Myocyte (in vitro differentiated cells): ENCODE measurements at regions not wholly inside any gene's neighbourhood (a gene's known extent, or its start where the extent isn't known, plus 50 kb on each side); places are given as distances from the start of the nearest gene placed in this dataset.
"Not testable (repeated sequence)": the region's sequence is repeated elsewhere in the genome, so short reads cannot be mapped to it uniquely, and the experiment has no call there.

Source experiments
- DNase-seq: peaks from one replicate; pipeline ENCODE4 v3.0.0-alpha.2; 2012; ENCODE audit warnings: low read depth

DNA sequence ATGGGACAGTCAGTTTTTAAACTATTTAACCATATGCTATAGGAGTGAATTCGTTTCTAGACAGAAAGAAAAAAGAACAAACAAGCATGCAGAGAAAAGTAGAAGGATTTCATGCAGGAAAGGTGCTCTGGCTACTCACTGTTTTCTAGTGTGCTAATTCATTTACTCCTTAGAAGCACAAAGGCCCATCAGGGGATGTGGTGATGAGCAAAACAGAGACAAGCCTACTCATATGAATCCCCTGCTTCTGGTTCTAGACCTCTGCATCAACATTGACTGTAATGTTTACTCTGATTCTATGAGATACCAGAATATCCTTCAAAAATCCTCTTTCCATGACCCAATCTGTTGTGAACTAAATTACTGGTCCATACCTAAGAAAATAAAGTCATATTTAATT lies 801.9 kb downstream of the PLOD2 start:
- no peak for DNase-seq

DNA sequence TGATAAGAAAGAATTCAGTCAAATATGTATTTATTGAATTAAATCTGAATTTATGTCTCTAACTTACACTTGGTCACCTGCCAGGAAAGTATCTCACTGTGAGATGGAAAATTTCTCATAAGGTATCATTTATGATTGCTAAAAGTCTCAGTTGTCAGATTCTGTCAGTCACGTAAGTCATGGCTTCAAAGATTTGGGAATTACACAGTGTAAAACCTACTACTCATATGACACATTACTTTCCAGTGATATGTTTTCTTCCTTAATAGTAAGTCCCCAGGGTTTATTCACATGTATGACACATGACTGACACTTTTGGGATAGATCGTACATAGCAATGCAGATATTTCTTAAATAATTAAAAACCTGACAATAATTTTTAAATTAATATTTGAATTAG lies 792.2 kb downstream of the PLOD2 start:
- no peak for DNase-seq

GRCh38 chr3:145370870-145371269 lies 790.1 kb downstream of the PLOD2 start:
- DNase-seq: no peak

GRCh38 chr3:145377301-145377700 lies 783.7 kb downstream of the PLOD2 start:
- no peak for DNase-seq

GRCh38 chr3:145383416-145383815 lies 777.6 kb downstream of the PLOD2 start:
- DNase-seq: no peak

- no peak for DNase-seq
Measured at GRCh38 chr3:145384307-145384706, 776.7 kb downstream of the PLOD2 start.

GRCh38 chr3:145387211-145387610 lies 773.8 kb downstream of the PLOD2 start:
- no peak for DNase-seq

- no peak for DNase-seq
Measured at GRCh38 chr3:145395421-145395820, 765.6 kb downstream of the PLOD2 start.

DNA sequence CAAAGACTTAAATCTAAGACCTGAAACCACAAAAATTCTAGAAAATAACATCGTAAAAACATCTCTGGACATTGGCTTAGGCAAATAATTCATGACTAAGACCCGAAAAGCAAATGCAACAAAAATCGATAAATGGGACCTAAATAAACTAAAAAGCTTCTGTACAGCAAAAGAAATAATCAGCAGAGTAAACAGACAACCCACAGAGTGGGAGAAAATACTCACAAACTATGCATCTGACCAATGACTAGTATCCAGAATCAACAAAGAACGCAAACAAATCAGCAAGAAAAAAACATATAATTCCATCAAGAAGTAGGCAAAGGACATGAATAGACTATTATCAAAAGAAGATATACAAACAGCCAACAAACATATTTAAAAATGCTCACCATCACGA lies 749.4 kb downstream of the PLOD2 start:
- DNase-seq: no peak

DNA sequence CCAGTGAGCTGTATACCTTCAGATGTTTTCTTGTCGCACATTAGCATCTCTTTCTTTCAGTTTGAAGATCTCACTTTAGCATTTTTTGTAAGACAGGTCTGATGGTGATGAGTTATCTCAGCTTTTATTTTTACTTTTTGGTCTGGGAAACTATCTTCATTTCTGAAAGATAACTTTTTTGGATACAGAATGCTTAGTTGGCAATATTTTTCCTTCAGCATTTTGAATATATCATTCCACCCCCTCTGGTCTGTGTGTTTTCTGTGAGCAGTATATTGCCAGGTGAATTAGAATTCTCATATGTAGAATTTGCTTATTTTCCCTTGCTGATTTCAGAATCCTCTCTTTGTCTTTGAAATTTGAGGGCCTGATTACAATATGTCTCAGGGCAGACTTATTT lies 743.3 kb downstream of the PLOD2 start:
- DNase-seq: no peak

DNA sequence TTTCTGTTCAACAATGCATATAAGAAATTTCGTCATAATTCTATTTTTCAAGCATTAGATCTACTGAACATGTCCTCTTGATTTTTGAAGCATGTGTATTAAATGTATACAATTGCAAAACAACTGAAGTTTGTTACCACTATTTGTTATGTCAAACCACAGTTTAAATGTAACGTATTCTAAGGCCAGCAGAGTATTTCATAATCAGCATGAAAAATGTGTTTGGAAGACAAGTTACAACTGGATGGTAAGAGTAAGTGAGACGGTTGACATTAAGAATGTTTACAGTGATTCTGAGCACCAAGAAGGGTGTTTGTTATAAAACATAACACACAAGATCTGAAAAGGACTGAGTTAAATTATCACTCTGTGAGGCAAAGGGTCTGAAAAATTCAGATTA lies 738.4 kb downstream of the PLOD2 start:
- no peak for DNase-seq

GRCh38 chr3:145427355-145427754 lies 733.6 kb downstream of the PLOD2 start:
- DNase-seq: no peak

DNA sequence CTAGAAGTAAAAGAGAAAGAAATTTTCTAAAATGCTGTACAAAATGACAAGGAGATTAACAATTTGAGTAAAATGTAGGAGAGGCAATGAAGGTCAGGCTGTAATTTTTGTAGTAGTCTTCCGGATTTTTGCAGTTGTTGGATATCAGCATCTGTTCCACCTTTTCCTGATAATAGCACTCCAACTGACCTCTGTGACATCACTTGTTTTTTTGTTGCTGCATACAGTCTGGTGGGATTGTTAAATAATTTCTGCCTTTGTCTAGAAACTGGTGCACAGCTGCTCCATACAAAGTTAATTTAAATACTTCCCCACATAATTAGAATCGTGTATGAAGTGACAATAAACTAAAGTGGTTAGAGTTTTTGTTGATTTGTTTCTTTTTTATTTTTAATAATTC lies 731.4 kb downstream of the PLOD2 start:
- no peak for DNase-seq

GRCh38 chr3:145448436-145448835 lies 712.5 kb downstream of the PLOD2 start:
- DNase-seq: no peak

DNA sequence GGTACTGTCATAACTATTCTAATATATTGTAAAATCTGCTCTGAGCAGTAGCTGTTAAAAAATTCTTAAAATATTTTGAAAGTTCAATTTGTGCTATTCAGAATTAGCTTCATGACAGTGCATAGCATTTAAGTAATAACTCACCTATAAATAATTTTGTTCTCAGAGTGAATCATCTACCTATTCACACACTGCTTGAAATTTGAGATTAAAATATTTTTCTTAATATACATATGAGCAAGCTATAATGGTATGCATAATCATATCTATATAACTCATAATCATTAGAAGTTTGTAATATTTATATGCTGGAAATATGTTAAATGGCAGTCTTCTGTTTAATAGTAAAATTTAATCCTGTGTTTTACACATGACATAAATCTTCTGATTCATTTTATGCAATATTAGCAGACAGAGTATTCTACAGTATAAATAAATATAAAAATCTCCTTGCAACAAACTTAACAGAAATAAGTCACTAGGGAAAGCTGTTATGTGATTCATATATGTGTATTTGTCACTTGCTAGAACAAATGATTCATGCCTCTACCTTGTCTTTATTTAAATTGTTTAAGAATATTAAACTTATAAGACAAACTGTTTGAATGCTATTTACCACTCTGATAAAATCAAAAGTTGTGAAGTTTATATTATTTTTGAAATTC lies 710.8 kb downstream of the PLOD2 start:
- no peak for DNase-seq

GRCh38 chr3:145457825-145458552 lies 703.0 kb downstream of the PLOD2 start:
- DNase-seq: no peak

DNA sequence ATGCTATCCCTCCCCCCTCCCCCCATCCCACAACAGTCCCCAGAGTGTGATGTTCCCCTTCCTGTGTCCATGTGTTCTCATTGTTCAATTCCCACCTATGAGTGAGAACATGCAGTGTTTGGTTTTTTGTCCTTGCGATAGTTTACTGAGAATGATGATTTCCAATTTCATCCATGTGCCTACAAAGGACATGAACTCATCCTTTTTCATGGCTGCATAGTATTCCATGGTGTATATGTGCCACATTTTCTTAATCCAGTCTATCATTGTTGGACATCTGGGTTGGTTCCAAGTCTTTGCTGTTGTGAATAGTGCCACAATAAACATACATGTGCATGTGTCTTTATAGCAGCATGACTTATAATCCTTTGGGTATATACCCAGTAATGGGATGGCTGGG lies 701.3 kb downstream of the PLOD2 start:
- DNase-seq: not testable (repeated sequence)

- DNase-seq: no peak
Measured at GRCh38 chr3:145471976-145472375, 689.0 kb downstream of the PLOD2 start.

DNA sequence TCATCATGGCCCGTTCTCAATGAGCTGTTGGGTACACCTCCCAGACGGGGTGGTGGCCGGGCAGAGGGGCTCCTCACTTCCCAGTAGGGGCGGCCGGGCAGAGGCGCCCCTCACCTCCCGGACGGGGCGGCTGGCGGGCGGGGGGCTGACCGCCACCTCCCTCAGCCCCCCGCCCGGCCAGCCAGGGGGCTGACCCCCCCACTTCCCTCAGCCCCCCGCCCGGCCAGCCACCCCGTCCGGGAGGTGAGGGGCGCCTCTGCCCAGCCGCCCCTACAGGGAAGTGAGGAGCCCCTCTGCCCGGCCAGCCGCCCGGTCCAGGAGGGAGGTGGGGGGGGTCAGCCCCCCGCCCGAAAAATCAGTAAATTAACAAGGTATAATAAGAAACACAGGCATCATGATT lies 678.2 kb downstream of the PLOD2 start:
- not testable (repeated sequence) for DNase-seq

GRCh38 chr3:145483992-145484391 lies 677.0 kb downstream of the PLOD2 start:
- DNase-seq: no peak

DNA sequence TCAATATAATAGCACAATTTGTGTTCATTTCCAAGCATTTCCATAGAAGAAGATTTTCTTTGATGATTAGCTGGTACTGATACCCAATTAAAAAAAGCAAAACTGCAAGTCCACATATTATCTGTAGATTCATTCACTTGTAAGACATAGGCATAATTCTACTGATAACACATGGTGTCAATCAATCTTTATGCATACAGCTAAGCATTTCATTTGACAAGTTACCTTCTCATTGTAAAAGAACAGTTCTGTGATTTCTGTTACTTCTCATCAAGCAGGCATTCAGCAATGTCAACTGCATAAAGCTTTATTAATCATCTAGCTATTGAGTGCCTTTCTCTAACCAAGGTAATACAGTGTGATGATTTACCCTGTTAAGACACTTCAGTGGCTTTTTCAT lies 672.0 kb downstream of the PLOD2 start:
- no peak for DNase-seq

DNA sequence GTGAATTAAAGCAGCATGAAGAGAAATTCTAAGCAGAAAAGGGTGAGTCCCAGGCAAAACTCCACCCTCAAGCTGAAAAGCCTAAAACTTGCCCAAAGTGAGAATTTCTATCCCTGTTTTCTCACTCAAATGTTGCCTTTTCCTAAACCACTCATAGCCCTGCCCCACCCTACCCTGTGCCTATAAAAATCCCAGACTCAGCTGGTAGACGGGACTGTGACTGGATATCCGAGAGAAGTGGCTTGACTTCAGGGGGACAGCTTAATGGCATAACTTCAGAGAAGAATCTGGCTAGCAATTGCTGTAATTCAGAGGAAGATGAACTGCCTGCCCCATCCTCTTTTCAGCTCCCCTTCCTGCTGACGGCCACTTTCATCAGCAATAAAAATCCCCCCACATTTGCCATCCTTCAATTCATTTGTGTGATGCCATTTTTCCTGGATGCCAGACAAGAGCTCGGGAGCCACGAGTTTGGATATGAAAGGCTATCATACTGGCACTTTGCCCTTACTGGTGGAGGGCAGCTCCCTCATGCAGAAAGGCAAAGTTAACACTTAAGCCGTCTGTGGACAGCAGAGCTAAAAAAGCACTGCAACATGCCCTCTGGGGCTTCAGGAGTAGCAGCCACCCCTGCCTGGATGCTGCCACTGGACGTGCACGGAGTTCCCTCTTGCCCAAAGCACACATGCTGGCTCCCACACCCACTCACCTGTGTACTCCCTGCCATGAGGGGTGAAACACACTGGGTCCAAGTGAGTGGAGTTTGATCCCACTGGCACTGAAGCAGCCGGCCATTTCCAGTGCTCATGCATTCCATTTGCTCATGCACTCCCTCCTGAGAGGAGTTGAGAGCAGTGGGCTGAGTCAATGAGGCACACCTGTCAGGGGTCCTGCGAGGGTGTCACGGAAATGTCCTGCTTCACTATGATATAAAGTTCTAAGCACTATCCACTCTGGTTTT lies 670.6 kb downstream of the PLOD2 start:
- no peak for DNase-seq
